ENCODE measurements at regions not wholly inside any gene's neighbourhood (a gene's known extent, or its start where the extent isn't known, plus 50 kb on each side); places are given as distances from the start of the nearest gene placed in this dataset.
A peak's percentile ranks its signal among the peaks of the same experiment; 100 is the strongest.
"Not testable (repeated sequence)": the region's sequence is repeated elsewhere in the genome, so short reads cannot be mapped to it uniquely, and the experiment has no call there.

DNA sequence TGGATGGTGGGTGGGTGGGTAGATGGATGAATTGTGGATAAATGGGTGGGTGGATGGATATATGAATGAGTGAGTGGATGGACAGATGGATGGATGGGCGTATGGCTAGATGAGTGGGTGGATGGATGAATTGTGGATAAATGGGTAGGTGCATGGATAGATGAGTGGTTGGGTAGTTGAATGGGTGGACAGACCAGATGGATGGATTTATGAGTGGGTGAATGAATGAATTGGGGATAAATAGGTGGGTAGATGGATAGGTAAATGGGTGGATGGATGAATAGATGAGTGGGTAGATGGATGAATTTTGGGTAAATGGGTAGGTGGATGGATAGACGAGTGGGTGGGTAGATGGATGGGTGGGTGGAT, 108.7 kb downstream of the NPIPB11 start:
- H3K4me1 ChIP-seq, result peaks cover 28% of the 10 kb centered on the region
- H3K4me2 ChIP-seq, H3K9me3 ChIP-seq: not testable (repeated sequence)

GRCh38 chr16:29297144-29297808, 109.2 kb downstream of the NPIPB11 start:
- H3K9me3 ChIP-seq, H3K27ac ChIP-seq, H3K27me3 ChIP-seq, H3K4me3 ChIP-seq, H3K4me2 ChIP-seq, H3K36me3 ChIP-seq, H3K9ac ChIP-seq, H4K20me1 ChIP-seq: not testable (repeated sequence)
- H3K4me1 ChIP-seq, result peaks cover 28% of the 10 kb centered on the region

More for the DNA sequence above, 108.7 kb downstream of the NPIPB11 start:
- not testable (repeated sequence) for H3K27ac ChIP-seq, H3K9ac ChIP-seq, H3K4me3 ChIP-seq, H3K36me3 ChIP-seq, H4K20me1 ChIP-seq, H3K27me3 ChIP-seq

DNA sequence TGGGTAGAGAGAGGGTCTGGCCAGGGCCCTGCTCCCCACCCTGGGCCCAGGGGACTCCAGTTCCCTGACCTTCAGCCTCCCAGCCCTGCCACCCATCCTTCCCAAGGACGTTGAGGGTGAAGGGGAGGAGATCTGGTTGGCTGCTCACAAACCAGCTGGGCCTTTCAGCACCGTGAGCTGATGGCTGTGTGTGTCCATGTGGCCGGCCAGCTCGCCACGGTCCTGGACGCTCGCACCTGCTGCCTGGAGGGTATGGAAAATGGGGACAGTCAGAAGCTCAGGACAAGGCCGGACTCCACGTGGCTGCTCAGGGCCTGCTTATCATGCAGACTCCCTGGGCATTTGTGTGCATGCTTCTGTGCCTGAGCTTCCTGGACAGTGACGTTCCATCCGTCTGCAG, 110.3 kb downstream of the NPIPB11 start:
- not testable (repeated sequence) for H3K36me3 ChIP-seq, H3K9ac ChIP-seq, H3K27ac ChIP-seq, H3K4me3 ChIP-seq, H3K9me3 ChIP-seq, H4K20me1 ChIP-seq, H3K27me3 ChIP-seq
- peaks cover 21% of the 10 kb centered on the region for H3K4me1 ChIP-seq
- H3K4me2 ChIP-seq, result peak overlapping the region; percentile 64

- not testable (repeated sequence) for H3K4me2 ChIP-seq, H3K36me3 ChIP-seq, H4K20me1 ChIP-seq, H3K4me3 ChIP-seq, H3K27ac ChIP-seq, H3K9me3 ChIP-seq, H3K9ac ChIP-seq, H3K27me3 ChIP-seq
- H3K4me1 ChIP-seq, result peaks cover 27% of the 10 kb centered on the region
These were observed 111.3 kb downstream of the NPIPB11 start for GRCh38 chr16:29294951-29295795.

- H3K9me3 ChIP-seq, result not testable (repeated sequence)
- peaks cover 29% of the 10 kb centered on the region for H3K4me1 ChIP-seq
These were observed 112.0 kb downstream of the NPIPB11 start for GRCh38 chr16:29294400-29294933.

GRCh38 chr16:29293545-29293944, 113.0 kb downstream of the NPIPB11 start:
- not testable (repeated sequence) for H3K27me3 ChIP-seq, H3K36me3 ChIP-seq, H3K4me2 ChIP-seq, H3K27ac ChIP-seq, H4K20me1 ChIP-seq, H3K9ac ChIP-seq, H3K9me3 ChIP-seq, H3K4me3 ChIP-seq
- peaks cover 38% of the 10 kb centered on the region for H3K4me1 ChIP-seq

More at GRCh38 chr16:29294400-29294933, 112.0 kb downstream of the NPIPB11 start:
- not testable (repeated sequence) for H3K4me2 ChIP-seq, H3K27me3 ChIP-seq, H3K4me3 ChIP-seq, H3K9ac ChIP-seq, H4K20me1 ChIP-seq, H3K27ac ChIP-seq, H3K36me3 ChIP-seq

- not testable (repeated sequence) for H4K20me1 ChIP-seq, H3K9me3 ChIP-seq, H3K4me2 ChIP-seq, H3K27me3 ChIP-seq, H3K4me3 ChIP-seq, H3K36me3 ChIP-seq, H3K9ac ChIP-seq, H3K27ac ChIP-seq
- H3K4me1 ChIP-seq, result peaks cover 41% of the 10 kb centered on the region
These were observed 113.5 kb downstream of the NPIPB11 start for GRCh38 chr16:29292952-29293471.

GRCh38 chr16:29291329-29292271, 114.9 kb downstream of the NPIPB11 start:
- H3K9me3 ChIP-seq, H4K20me1 ChIP-seq, H3K9ac ChIP-seq, H3K4me3 ChIP-seq, H3K27ac ChIP-seq, H3K27me3 ChIP-seq, H3K4me2 ChIP-seq, H3K36me3 ChIP-seq: not testable (repeated sequence)
- H3K4me1 ChIP-seq, result peaks cover 51% of the 10 kb centered on the region

- peaks cover 51% of the 10 kb centered on the region for H3K4me1 ChIP-seq
- H3K4me2 ChIP-seq, result peak overlapping the region; percentile 73
- H3K4me3 ChIP-seq, result no peak overlapping the region
- no peak overlapping the region for H3K9ac ChIP-seq
- no peaks in the 10 kb centered on the region for H3K36me3 ChIP-seq
- H3K9me3 ChIP-seq, result no peaks in the 10 kb centered on the region
- H3K27ac ChIP-seq, result no peak overlapping the region
- no peak for TF ChIP-seq Cebpa-rat (IDR thresholded peaks at IDR 0.05)
- no peaks in the 10 kb centered on the region for H3K27me3 ChIP-seq
- no peaks in the 10 kb centered on the region for H4K20me1 ChIP-seq
These were observed 115.8 kb downstream of the NPIPB11 start for GRCh38 chr16:29290631-29291247.

GRCh38 chr16:29289516-29290239, 116.8 kb downstream of the NPIPB11 start:
- peak overlapping the region; percentile 54; the same call in 1 of the 2 replicates for H3K4me2 ChIP-seq
- not testable (repeated sequence) for H3K27ac ChIP-seq, H3K4me3 ChIP-seq

DNA sequence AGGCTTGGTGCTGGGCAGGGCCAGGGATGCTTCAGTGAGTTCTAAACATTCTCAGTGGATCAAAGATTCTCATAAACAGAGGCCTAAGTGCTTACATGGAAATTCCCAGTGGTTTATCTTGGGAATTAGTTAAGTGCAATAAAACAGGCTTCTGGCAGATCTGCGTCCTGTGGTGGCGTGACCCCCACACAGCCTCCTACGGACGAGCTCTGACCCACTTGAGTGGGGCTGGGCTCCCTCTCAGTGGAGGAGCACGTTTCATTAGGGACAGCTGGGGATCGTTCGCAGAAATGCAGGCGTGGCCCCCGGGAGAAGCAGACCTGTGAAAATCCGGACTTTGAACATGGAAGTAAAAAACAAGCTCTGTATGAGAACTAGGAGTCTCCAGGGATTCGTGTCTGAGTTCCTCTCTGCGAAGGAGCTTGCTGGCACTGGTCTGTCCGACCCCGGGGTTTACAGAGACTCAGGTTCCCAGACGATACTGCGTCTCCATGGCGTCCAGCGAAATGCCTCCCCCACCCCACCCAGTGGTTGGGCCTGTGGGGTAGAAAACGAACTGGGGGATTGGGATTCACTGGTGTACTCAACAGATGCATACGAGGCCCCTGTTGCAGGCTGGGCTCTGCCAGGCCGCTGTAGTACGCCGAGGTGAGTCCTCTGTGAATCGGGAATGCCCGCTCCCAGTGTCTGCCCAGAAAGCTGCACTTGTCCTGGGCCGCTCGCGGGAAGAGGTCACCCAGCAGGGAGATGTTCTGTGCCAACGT, 117.6 kb downstream of the NPIPB11 start:
- H3K9me3 ChIP-seq, H3K9ac ChIP-seq: not testable (repeated sequence)
- peak overlapping the region; percentile 54 for H3K4me2 ChIP-seq

More at GRCh38 chr16:29289516-29290239, 116.8 kb downstream of the NPIPB11 start:
- H4K20me1 ChIP-seq, H3K9ac ChIP-seq, H3K36me3 ChIP-seq, H3K9me3 ChIP-seq, H3K27me3 ChIP-seq: not testable (repeated sequence)
- H3K4me1 ChIP-seq, result peaks cover 57% of the 10 kb centered on the region

DNA sequence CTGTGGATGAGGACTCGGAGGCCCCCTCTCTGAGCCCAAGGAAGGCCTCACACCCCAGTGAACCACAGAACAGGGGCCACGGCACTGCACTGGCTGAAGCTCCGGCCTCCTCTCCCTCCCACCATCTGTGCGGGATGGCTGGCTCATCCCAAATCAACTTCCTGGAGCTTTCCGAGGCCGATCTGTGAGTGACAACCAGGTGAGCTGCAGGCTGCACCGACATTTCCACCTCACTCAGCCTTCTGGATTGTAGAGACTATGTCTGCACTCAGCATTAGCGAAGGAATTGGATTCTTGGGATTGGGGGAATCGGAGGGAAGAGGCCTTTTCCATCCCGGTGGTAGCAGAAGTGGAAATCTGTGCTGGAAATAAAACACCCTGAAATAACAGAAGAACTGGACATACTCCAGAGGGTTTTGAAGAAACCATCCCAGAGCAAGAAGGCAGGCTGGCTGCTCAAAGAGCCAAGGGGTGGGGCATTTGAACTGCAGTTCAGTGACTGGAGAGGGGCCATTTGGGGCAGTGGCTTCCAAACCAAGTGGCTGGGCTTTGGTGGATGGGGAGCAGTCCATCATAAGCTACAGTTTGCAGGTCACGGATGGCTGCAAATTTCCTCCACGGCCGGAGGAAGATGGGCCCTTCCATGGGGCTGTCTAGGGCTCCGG, 118.5 kb downstream of the NPIPB11 start:
- H3K9ac ChIP-seq, H3K4me3 ChIP-seq, H3K27ac ChIP-seq, H4K20me1 ChIP-seq, H3K9me3 ChIP-seq, H3K27me3 ChIP-seq, H3K36me3 ChIP-seq: not testable (repeated sequence)
- H3K4me2 ChIP-seq, result peak overlapping the region; percentile 54; the same call in 1 of the 2 replicates
- H3K4me1 ChIP-seq, result peaks cover 71% of the 10 kb centered on the region

More for the DNA sequence above, 117.6 kb downstream of the NPIPB11 start:
- not testable (repeated sequence) for H3K27ac ChIP-seq, H3K36me3 ChIP-seq, H3K27me3 ChIP-seq, H3K4me3 ChIP-seq, H4K20me1 ChIP-seq
- peaks cover 64% of the 10 kb centered on the region for H3K4me1 ChIP-seq
